ENCODE measurements at regions not wholly inside any gene's neighbourhood (a gene's known extent, or its start where the extent isn't known, plus 50 kb on each side); places are given as distances from the start of the nearest gene placed in this dataset.
"Not testable (repeated sequence)": the region's sequence is repeated elsewhere in the genome, so short reads cannot be mapped to it uniquely, and the experiment has no call there.

DNA sequence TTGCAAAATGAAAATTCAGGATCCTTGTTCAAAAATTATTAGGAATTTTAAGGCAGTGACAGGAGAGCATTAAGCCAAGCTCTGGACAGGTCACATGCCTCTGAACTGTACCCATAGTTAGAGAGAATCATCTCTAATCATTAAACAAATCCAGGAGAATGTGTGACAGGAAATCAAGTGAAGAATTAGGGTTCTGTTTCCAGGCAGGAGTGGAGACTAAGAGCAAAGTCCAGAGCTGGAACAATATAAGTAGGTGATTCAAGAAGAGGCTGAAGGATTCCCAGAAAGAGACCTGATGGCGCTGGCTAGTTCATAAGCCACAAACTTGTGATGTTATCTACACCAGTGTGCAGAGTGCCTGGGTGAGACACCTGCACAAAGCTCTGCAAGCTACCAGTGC is 104.6 kb upstream of the PRKG2 start:
- DNase-seq (ENCODE audit: low spot score) (no peak), FAIRE-seq (no peak)

DNA sequence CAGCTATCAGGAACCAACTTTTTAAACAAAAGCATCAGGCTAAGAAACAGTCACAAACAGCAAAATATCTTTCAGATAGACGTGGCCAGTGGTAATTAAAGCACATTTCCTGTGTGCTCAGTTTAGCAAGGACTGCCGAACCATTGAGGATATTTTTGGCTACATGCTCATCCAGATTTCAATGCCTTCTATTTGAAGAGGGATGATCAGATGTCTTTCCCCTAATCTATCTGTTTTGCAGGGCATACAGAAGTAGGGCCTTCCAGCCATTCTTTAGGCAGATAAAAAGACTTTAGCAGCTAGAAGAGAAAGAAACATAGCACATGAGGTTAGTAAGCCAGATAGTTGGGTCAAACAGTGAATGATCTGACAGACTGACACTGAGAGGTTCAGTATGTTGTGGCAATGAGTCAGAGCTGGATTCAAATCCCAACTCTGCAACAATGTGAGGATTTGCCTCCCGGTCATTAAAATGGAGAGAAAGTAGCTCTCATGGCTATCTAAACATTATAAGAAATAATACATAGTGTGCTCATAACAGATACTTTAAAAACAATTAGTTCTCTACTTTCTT is 100.0 kb upstream of the PRKG2 start:
- DNase-seq (ENCODE audit: low spot score): no peak
- no peak for FAIRE-seq

DNA sequence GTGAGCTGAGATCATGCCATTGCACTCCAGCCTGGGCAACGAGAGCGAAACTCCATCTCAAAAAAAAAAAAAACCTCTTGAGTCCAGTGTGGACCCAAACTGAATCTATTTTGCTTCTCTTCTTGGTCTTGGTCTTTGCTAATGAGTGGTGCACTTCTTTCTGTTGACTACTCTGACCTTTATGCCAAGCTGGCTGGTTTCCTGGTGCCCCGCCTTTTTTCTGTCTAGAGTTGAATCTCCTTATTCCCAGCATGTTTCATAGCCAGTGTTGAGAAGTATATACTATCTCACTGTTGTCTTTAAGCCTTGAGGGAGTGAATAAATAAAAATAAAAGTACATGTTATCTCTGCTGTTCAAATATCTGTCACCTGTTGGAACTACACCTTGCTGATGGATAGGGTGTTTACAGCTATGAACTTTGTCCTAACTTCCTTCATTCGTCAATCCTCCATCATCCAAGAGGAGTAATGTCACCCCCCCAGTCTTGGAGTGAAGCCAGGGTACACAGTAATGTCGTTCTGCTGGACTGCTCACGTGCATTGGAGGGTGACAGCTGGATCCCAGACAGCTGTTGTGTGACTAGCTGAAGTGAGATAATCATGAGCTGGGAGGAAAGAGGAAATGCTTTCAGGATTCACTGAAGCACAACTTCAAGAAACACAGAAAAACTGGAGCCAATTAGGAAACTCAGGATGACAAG is 99.3 kb upstream of the PRKG2 start:
- FAIRE-seq (no peak), DNase-seq (ENCODE audit: low spot score) (peak; percentile 11)

DNA sequence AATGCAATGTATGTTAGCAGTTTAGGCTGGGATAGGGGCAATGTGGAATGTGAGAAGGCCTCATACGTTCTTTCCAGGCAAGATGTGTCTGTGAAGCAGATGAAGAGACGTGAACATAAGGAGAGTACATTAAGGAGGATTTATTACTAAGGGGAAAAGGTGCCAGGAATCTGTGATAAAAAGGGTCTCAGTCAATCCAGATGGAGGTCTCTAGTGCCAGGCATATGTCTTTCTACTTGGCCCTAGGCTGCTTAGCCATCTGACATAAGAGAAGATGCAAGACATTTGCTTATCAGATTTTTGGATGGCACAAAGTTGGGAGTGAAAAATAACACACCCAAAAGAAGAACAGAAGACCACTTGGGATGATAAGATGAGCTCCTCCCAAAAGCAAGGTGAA is 93.0 kb upstream of the PRKG2 start:
- no peak for DNase-seq (ENCODE audit: low spot score)

DNA sequence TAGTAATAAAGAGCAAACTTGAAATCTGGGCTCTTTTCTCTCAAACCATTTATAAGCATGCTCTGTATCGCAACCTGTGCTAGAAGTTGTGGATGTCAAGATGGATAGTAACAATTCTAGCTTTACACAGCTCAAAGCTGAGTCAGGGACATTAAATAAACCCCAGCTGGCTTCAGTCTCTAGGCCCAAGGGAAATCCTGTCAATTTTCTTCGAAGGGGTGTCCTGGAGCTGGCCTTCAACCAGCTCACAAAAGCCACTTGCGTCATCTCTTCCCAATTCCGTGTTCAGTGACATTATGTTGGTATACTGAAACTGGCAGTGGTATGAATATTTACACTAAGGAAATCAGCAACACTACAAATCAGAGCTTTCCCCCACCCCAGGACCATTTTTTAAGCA is 89.8 kb upstream of the PRKG2 start:
- FAIRE-seq (no peak), DNase-seq (ENCODE audit: low spot score) (no peak)

More for the DNA sequence above, 93.0 kb upstream of the PRKG2 start:
- no peak for FAIRE-seq

DNA sequence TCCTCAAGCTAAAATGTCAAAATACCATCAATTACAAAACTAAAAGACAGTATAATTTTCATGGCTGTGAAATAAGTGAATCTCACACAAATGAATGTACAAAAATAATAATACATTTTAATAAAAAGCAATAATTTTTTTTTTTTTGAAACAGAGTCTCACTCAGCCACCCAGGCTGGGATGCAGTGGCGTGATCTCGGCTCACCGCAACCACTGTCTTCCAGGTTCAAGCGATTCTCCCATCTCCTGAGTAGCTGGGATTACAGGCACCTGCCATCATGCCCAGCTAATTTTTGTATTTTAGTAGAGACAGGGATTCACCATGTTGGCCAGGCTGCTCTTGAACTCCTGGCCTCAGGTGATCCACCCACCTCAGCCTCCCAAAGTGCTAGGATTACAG is 85.3 kb upstream of the PRKG2 start:
- DNase-seq (ENCODE audit: low spot score); FAIRE-seq: not testable (repeated sequence)

- no peak for FAIRE-seq
These were observed 75.8 kb upstream of the PRKG2 start for GRCh38 chr4:81290813-81291212.

GRCh38 chr4:81287101-81287500 is 72.1 kb upstream of the PRKG2 start:
- DNase-seq (ENCODE audit: low spot score) (no peak), FAIRE-seq (no peak)

More at GRCh38 chr4:81290813-81291212, 75.8 kb upstream of the PRKG2 start:
- DNase-seq (ENCODE audit: low spot score): no peak

- no peak for DNase-seq (ENCODE audit: low spot score)
- FAIRE-seq: no peak
These were observed 67.1 kb upstream of the PRKG2 start for GRCh38 chr4:81282131-81282530.

DNA sequence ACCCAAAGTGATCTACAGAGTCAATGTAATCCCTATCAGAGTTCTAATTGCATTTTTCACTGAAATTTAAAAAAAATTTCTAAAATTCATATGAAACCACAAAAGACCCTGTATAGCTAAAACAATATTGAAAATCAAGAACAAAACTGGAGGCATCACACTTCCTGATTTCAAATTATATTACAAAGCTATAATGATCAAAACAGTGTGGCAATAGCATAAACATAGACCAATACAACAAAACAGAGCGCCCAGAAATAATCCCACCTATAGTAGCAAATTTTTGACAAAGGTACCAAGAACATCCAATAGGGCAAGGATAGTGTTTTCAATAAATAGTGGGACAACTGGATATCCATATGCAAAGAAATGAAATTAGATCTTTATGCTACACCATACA is 59.4 kb upstream of the PRKG2 start:
- no peak for DNase-seq (ENCODE audit: low spot score)
- no peak for FAIRE-seq

DNA sequence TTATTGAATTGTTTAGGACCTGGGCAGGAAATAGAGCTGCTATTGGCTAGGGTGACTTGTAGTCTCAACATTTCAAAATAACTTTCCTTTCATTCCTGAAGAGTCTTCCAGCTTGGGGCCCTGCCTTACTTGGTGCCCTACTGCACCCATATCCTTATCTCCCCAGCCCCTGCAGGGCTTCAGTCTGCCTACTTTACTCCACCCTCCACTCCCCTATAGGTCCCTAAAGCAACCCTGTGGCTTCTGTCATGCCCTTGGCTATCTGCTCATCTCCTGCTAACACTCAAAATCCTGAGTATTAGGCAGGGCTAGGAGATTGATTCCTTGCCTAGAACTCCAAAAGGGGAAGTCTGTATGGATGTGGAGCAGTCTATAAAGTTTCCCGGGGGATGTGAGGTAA is 57.6 kb upstream of the PRKG2 start:
- DNase-seq (ENCODE audit: low spot score) (no peak), FAIRE-seq (no peak)

All from urothelium cell line (cell line).